ENCODE measurements at regions not wholly inside any gene's neighbourhood (a gene's known extent, or its start where the extent isn't known, plus 50 kb on each side); places are given as distances from the start of the nearest gene placed in this dataset.
"Not testable (repeated sequence)": the region's sequence is repeated elsewhere in the genome, so short reads cannot be mapped to it uniquely, and the experiment has no call there.

- Mint-ChIP-seq H3K9me3 (peaks cover 9% of the 10 kb centered on the region), H3K27me3 (no peaks in the 10 kb centered on the region), H3K36me3 (ENCODE audit: low read depth) (no peaks in the 10 kb centered on the region), H3K4me1 (ENCODE audit: low read depth) (no peaks in the 10 kb centered on the region), H3K27ac (no peak overlapping the region), H3K4me3 (no peak overlapping the region)
- intact Hi-C loops (cut with micrococcal nuclease): no loop called here
Observed at GRCh38 chr4:12538162-12538561, 946.0 kb downstream of the RAB28 start.

GRCh38 chr4:12534684-12535083, 949.5 kb downstream of the RAB28 start:
- H3K27ac Mint-ChIP-seq: no peak overlapping the region
- H3K9me3 Mint-ChIP-seq: peaks cover 8% of the 10 kb centered on the region
- H3K36me3 Mint-ChIP-seq (ENCODE audit: low read depth): no peaks in the 10 kb centered on the region
- H3K27me3 Mint-ChIP-seq: no peaks in the 10 kb centered on the region
- H3K4me3 Mint-ChIP-seq: no peak overlapping the region
- no peaks in the 10 kb centered on the region for H3K4me1 Mint-ChIP-seq (ENCODE audit: low read depth)
- intact Hi-C loops (cut with micrococcal nuclease): no loop called here

GRCh38 chr4:12519426-12519825, 964.7 kb downstream of the RAB28 start:
- Mint-ChIP-seq H3K9me3 (peaks cover 53% of the 10 kb centered on the region), H3K27ac (no peak overlapping the region), H3K4me3 (no peak overlapping the region), H3K4me1 (ENCODE audit: low read depth) (no peaks in the 10 kb centered on the region), H3K36me3 (ENCODE audit: low read depth) (no peaks in the 10 kb centered on the region), H3K27me3 (no peaks in the 10 kb centered on the region)
- intact Hi-C loops (cut with micrococcal nuclease): no loop called here

GRCh38 chr4:12507868-12508481, 976.2 kb downstream of the RAB28 start:
- intact Hi-C loops (cut with micrococcal nuclease): no loop called here
- Mint-ChIP-seq H3K27ac (no peak overlapping the region), H3K4me1 (ENCODE audit: low read depth) (no peaks in the 10 kb centered on the region), H3K4me3 (no peak overlapping the region), H3K9me3 (peaks cover 29% of the 10 kb centered on the region), H3K27me3 (no peaks in the 10 kb centered on the region), H3K36me3 (ENCODE audit: low read depth) (no peaks in the 10 kb centered on the region)

- no peak overlapping the region for H3K4me3 Mint-ChIP-seq
- no peaks in the 10 kb centered on the region for H3K36me3 Mint-ChIP-seq (ENCODE audit: low read depth)
- H3K4me1 Mint-ChIP-seq (ENCODE audit: low read depth): no peaks in the 10 kb centered on the region
- no peak overlapping the region for H3K27ac Mint-ChIP-seq
- no peaks in the 10 kb centered on the region for H3K27me3 Mint-ChIP-seq
- peaks cover 65% of the 10 kb centered on the region for H3K9me3 Mint-ChIP-seq
- intact Hi-C loops (cut with micrococcal nuclease): no loop called here
Observed at GRCh38 chr4:12500409-12500808, 983.7 kb downstream of the RAB28 start.

- H3K27me3 Mint-ChIP-seq: no peaks in the 10 kb centered on the region
- no peaks in the 10 kb centered on the region for H3K36me3 Mint-ChIP-seq (ENCODE audit: low read depth)
- H3K4me1 Mint-ChIP-seq (ENCODE audit: low read depth): no peaks in the 10 kb centered on the region
- H3K4me3 Mint-ChIP-seq: no peak overlapping the region
- H3K9me3 Mint-ChIP-seq: peaks cover 60% of the 10 kb centered on the region
- H3K27ac Mint-ChIP-seq: no peak overlapping the region
- intact Hi-C loops (cut with micrococcal nuclease): no loop called here
Observed at GRCh38 chr4:12499693-12500092, 984.4 kb downstream of the RAB28 start.

- Mint-ChIP-seq H3K4me1 (ENCODE audit: low read depth) (no peaks in the 10 kb centered on the region), H3K27ac (no peak overlapping the region), H3K9me3 (peaks cover 28% of the 10 kb centered on the region), H3K4me3 (no peak overlapping the region), H3K27me3 (no peaks in the 10 kb centered on the region), H3K36me3 (ENCODE audit: low read depth) (no peaks in the 10 kb centered on the region)
- intact Hi-C loops (cut with micrococcal nuclease): no loop called here
Observed at GRCh38 chr4:12495211-12495610, 988.9 kb downstream of the RAB28 start.

- Mint-ChIP-seq H3K9me3 (peaks cover 37% of the 10 kb centered on the region), H3K36me3 (ENCODE audit: low read depth) (no peaks in the 10 kb centered on the region), H3K4me1 (ENCODE audit: low read depth) (no peaks in the 10 kb centered on the region), H3K27ac (no peak overlapping the region), H3K27me3 (no peaks in the 10 kb centered on the region), H3K4me3 (no peak overlapping the region)
- intact Hi-C loops (cut with micrococcal nuclease): no loop called here
Observed at GRCh38 chr4:12492730-12493393, 991.3 kb downstream of the RAB28 start.

- H3K9me3 Mint-ChIP-seq: peaks cover 43% of the 10 kb centered on the region
- H3K27me3 Mint-ChIP-seq: no peaks in the 10 kb centered on the region
- no peak overlapping the region for H3K27ac Mint-ChIP-seq
- no peaks in the 10 kb centered on the region for H3K36me3 Mint-ChIP-seq (ENCODE audit: low read depth)
- intact Hi-C loops (cut with micrococcal nuclease): no loop called here
- H3K4me1 Mint-ChIP-seq (ENCODE audit: low read depth): no peaks in the 10 kb centered on the region
- H3K4me3 Mint-ChIP-seq: no peak overlapping the region
Observed at GRCh38 chr4:12488672-12489071, 995.5 kb downstream of the RAB28 start.

GRCh38 chr4:12487000-12487399, 997.1 kb downstream of the RAB28 start:
- no peaks in the 10 kb centered on the region for H3K27me3 Mint-ChIP-seq
- peaks cover 59% of the 10 kb centered on the region for H3K9me3 Mint-ChIP-seq
- H3K4me1 Mint-ChIP-seq (ENCODE audit: low read depth): no peaks in the 10 kb centered on the region
- H3K27ac Mint-ChIP-seq: no peak overlapping the region
- H3K4me3 Mint-ChIP-seq: no peak overlapping the region
- intact Hi-C loops (cut with micrococcal nuclease): no loop called here
- H3K36me3 Mint-ChIP-seq (ENCODE audit: low read depth): no peaks in the 10 kb centered on the region

GRCh38 chr4:12472087-12472486, 1012.1 kb downstream of the RAB28 start:
- Mint-ChIP-seq H3K4me1 (ENCODE audit: low read depth) (no peaks in the 10 kb centered on the region), H3K9me3 (peaks cover 29% of the 10 kb centered on the region), H3K4me3 (no peak overlapping the region), H3K27ac (no peak overlapping the region), H3K27me3 (no peaks in the 10 kb centered on the region), H3K36me3 (ENCODE audit: low read depth) (no peaks in the 10 kb centered on the region)
- intact Hi-C loops (cut with micrococcal nuclease): no loop called here

- Mint-ChIP-seq H3K36me3 (ENCODE audit: low read depth) (no peaks in the 10 kb centered on the region), H3K27me3 (no peaks in the 10 kb centered on the region), H3K27ac (no peak overlapping the region), H3K4me1 (ENCODE audit: low read depth) (no peaks in the 10 kb centered on the region), H3K4me3 (no peak overlapping the region), H3K9me3 (peaks cover 25% of the 10 kb centered on the region)
- intact Hi-C loops (cut with micrococcal nuclease): no loop called here
Observed at GRCh38 chr4:12471193-12471592, 1012.9 kb downstream of the RAB28 start.

GRCh38 chr4:12461576-12461975, 1022.6 kb downstream of the RAB28 start:
- H3K27me3 Mint-ChIP-seq; H3K36me3 Mint-ChIP-seq (ENCODE audit: low read depth); H3K4me3 Mint-ChIP-seq; intact Hi-C loops (cut with micrococcal nuclease); H3K27ac Mint-ChIP-seq; H3K4me1 Mint-ChIP-seq (ENCODE audit: low read depth): not testable (repeated sequence)
- H3K9me3 Mint-ChIP-seq: peaks cover 68% of the 10 kb centered on the region

- peaks cover 62% of the 10 kb centered on the region for H3K9me3 Mint-ChIP-seq
- H3K4me1 Mint-ChIP-seq (ENCODE audit: low read depth): no peaks in the 10 kb centered on the region
- H3K27ac Mint-ChIP-seq: no peak overlapping the region
- no peaks in the 10 kb centered on the region for H3K36me3 Mint-ChIP-seq (ENCODE audit: low read depth)
- intact Hi-C loops (cut with micrococcal nuclease): no loop called here
- no peaks in the 10 kb centered on the region for H3K27me3 Mint-ChIP-seq
- no peak overlapping the region for H3K4me3 Mint-ChIP-seq
Observed at GRCh38 chr4:12459126-12459525, 1025.0 kb downstream of the RAB28 start.

- intact Hi-C loops (cut with micrococcal nuclease): no loop called here
- Mint-ChIP-seq H3K9me3 (peaks cover 61% of the 10 kb centered on the region), H3K27ac (no peak overlapping the region), H3K4me1 (ENCODE audit: low read depth) (no peaks in the 10 kb centered on the region), H3K4me3 (no peak overlapping the region), H3K27me3 (no peaks in the 10 kb centered on the region), H3K36me3 (ENCODE audit: low read depth) (no peaks in the 10 kb centered on the region)
Observed at GRCh38 chr4:12458621-12459020, 1025.5 kb downstream of the RAB28 start.
